Uterus (tissue), 2 donors: ENCODE measurements at regions not wholly inside any gene's neighbourhood (a gene's known extent, or its start where the extent isn't known, plus 50 kb on each side); places are given as distances from the start of the nearest gene placed in this dataset.

ENCODE experiments used
- POLR2A ChIP-seq, 2 donors: fragments of 450-650 bp; IDR thresholded peaks; one replicate each; pipeline ENCODE4 v1.6.1; 2016; ENCODE audit warnings: antibody characterized with exemption in 2 of 2, mild to moderate bottlenecking in 1 of 2, moderate library complexity in 1 of 2
- TF ChIP-seq, protein P1 (sequence below), 4 experiments: fragments of 200-600 bp in 2 of 4; fragments of 450-650 bp in 2 of 4; sonication (generic) in 2 of 4; IDR thresholded peaks; one replicate each; pipeline ENCODE4 v1.5.1; 2016 to 2019; ENCODE audit warnings: antibody characterized with exemption in 4 of 4, mild to moderate bottlenecking in 2 of 4, moderate library complexity in 1 of 4

DNA sequence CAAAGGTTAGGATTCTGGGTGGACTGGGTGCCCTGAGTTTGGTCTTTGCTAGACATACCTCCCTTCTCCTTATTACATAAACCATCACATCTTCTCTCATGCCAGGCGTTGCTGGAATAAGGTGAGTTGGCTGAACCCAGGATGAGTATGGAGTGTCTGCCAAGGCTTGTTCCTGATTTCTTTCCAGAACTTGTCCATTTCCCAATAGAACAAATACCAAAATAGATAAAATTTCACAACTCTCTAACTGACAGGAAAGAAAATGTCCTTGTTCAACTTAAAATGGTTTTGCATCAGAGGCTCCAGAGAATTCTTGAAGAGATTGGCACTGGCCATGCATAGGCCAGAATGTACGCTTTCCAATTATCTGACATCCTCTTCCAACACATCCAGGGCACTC is 291.9 kb downstream of the IGSF11 start:
- TF ChIP-seq, protein P1, sequence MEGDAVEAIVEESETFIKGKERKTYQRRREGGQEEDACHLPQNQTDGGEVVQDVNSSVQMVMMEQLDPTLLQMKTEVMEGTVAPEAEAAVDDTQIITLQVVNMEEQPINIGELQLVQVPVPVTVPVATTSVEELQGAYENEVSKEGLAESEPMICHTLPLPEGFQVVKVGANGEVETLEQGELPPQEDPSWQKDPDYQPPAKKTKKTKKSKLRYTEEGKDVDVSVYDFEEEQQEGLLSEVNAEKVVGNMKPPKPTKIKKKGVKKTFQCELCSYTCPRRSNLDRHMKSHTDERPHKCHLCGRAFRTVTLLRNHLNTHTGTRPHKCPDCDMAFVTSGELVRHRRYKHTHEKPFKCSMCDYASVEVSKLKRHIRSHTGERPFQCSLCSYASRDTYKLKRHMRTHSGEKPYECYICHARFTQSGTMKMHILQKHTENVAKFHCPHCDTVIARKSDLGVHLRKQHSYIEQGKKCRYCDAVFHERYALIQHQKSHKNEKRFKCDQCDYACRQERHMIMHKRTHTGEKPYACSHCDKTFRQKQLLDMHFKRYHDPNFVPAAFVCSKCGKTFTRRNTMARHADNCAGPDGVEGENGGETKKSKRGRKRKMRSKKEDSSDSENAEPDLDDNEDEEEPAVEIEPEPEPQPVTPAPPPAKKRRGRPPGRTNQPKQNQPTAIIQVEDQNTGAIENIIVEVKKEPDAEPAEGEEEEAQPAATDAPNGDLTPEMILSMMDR (IDR thresholded peaks at IDR 0.05) = no peak
- TF ChIP-seq POLR2A (IDR thresholded peaks at IDR 0.05) = no peak
